Erythroblast (primary cell): ENCODE measurements at regions not wholly inside any gene's neighbourhood (a gene's known extent, or its start where the extent isn't known, plus 50 kb on each side); places are given as distances from the start of the nearest gene placed in this dataset.

ENCODE experiments used
- GATA1 ChIP-seq: IDR thresholded peaks from 2 replicates; pipeline ENCODE4 v1.6.1; 2011; ENCODE audit warnings: low read depth, mild to moderate bottlenecking, control low read depth, low read length, moderate library complexity
- POLR2A ChIP-seq: IDR thresholded peaks from 2 replicates; pipeline ENCODE4 v1.6.1; 2011; ENCODE audit warnings: mild to moderate bottlenecking, low read length

DNA sequence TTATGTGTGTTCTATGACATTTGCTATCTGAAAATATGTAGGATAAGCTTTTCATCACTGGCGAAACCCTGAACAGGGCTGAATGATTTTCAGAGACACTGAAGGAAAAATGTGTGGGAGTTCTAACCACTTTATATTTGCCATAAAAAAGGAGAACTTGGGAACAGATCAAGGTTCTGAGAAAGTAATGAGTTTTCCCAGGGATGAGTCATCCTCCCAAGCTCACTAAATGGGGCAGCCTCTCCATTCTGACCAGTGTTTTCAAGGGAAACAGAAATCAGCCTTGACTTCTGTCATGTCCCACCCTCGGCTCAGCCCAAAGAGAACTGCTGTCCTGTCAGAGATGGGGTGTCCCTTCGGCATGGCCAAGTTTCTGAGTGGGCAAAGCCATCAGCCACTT is 2109.8 kb upstream of the CELF4 start:
- TF ChIP-seq POLR2A (no peak), GATA1 (no peak)
